A204.1 (cell line): ENCODE measurements at regions not wholly inside any gene's neighbourhood (a gene's known extent, or its start where the extent isn't known, plus 50 kb on each side); places are given as distances from the start of the nearest gene placed in this dataset.
"Not testable (repeated sequence)": the region's sequence is repeated elsewhere in the genome, so short reads cannot be mapped to it uniquely, and the experiment has no call there.

ENCODE experiments used
- FAIRE-seq: peaks from 2 replicates; lab custom pipeline; 2012; peaks lifted over from hg19 to GRCh38; lab: Jason Lieb, UNC

- FAIRE-seq, result no peak
These were observed 158.4 kb downstream of the PTPRU start for GRCh38 chr1:29394521-29395225.

DNA sequence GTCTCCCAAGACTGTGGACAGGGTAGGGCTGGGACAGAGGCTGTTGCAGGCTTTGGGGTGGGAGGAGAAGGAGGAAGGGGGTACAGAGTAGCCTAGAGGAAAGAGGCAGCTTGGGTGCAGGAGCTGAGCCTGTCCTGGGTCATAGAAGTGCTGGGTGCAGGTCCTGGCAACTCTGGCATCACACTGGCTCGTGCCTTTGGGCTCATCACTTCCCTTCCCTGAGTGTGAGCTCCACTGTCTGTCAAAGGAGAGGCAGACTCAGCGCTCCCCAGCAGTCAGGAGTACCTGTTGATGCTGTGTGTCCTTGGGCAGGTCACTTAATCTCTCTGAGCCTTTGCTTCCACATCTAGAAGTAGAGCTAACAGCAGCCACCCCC, 157.1 kb downstream of the PTPRU start:
- no peak for FAIRE-seq

DNA sequence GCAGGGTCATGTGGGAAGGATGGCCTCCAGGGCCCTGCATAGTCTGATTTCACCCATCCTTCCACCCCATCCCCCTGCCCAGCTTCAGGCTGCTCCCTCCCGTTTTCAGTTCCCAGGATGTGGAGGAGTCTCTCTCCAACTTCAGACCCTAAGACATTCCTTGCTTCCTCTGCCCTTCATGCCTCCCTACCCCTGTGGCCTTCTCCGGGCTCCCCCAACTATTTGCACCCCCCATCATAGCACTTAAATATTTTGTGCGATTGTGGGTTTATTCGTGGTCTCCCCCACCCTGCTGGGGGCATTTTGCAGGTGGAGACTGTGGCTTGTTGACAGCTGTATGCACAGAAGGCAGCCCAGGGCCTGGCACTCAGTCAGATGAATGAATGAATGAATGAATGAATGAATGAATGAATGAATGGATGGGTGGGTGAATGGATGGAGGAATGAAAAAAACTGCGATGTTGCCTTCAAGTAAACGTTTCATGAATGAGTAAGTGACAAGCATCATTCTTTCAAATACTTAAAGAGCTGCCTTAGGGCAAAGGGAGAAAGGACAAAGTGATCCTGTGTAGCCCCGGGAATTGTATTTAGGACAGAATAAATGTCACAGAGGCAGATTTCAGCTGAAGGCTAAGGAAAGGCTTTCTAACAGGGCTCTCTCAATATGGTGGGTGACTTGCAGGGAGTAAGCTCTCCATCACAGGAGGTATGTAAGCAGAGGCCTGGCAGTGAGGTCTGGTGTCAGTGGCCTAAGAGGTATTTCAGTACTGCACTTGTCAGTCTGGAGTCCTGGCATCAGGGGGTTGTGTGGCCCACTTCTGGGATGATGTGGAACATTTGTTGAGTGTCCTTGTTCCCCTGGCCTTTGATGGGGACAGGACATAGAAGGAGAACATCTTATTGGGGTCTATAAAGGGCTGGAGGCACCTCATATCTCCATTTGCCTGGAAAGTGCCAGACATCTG, 156.4 kb downstream of the PTPRU start:
- no peak for FAIRE-seq

DNA sequence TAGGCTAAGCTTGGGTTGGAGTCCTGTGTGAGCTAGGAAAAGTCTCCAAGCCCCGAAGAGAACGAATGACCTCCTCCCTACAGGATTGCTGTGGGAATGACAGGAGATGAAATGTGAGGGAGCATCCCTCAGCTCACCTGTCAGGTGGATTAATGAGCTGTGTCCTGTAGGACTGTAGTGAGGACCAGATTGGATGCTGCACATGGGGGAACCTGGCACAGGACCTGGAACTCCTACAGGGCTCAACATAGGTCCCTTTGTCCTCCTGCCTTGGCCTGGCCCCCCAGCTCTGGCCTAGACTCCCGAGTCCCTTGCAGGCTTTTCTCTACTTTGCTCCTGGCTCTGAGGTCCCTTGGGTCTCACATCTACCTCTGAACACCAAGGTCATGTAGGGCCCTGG, 155.7 kb downstream of the PTPRU start:
- no peak for FAIRE-seq

- FAIRE-seq, result no peak
These were observed 155.1 kb downstream of the PTPRU start for GRCh38 chr1:29391362-29391880.

GRCh38 chr1:29390491-29391361, 154.4 kb downstream of the PTPRU start:
- no peak for FAIRE-seq

GRCh38 chr1:29390075-29390474, 153.8 kb downstream of the PTPRU start:
- no peak for FAIRE-seq

DNA sequence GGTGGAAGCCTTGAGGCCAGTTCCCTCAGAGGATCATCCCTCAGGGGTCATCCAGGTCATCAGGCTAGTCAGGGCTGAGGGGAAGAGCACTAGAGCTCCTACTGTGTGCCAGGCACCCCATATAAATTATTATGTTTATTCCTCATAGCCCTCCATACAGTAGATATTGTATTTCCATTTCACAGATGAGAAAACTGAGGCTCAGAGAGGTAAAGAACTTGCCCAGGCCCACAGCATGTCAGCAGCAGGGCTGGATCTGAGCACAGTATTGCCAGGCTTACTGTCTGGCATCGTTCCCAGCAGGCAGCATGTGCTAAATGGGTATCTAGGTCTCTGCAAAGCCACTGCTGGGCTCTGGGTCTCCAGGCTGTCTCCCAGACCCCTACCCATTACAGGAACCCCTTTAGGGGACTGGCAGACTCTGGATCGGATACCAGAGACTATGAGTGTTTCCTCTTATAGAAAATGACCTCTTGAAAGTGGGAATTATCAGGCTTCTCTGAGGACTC, 153.3 kb downstream of the PTPRU start:
- no peak for FAIRE-seq

DNA sequence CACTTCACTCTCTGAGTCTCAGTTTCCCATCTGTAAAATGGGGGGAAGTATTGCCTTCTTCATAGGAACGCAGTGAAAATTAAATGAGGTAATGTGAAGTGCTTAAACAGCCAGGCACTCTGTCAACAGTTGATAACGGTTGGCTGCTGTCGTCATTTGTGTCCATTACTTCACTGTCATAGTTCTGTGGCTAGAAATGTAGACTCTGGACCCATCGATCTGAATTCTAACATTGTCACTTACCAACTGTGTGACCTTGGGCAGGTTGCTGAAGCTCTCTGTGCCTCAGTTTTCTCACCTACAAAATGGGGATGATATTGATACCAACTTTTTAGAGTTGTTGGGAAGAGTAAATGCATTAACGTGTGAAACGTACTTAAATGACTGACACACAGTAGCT, 152.6 kb downstream of the PTPRU start:
- FAIRE-seq, result no peak

DNA sequence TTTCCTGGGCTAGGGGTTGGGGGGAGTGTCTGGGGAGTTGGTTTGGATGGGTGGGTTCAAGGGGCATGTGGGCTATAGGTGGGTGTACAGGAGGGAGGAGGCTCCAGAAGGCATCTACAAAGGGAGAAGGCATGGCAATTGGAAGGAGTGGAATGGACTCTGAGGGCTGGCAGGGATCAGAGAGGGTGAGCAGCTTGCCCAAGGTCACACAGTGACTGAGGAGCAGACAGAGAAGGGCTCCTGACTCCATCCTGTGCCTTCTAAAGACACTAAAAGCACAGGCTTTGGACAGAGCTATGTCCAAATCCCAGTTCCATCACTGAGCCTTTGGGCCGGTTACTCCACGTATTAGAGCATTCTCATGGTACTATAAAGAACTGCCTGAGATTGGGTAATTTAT, 151.8 kb downstream of the PTPRU start:
- no peak for FAIRE-seq

- FAIRE-seq, result no peak
These were observed 150.9 kb downstream of the PTPRU start for GRCh38 chr1:29387210-29387609.

DNA sequence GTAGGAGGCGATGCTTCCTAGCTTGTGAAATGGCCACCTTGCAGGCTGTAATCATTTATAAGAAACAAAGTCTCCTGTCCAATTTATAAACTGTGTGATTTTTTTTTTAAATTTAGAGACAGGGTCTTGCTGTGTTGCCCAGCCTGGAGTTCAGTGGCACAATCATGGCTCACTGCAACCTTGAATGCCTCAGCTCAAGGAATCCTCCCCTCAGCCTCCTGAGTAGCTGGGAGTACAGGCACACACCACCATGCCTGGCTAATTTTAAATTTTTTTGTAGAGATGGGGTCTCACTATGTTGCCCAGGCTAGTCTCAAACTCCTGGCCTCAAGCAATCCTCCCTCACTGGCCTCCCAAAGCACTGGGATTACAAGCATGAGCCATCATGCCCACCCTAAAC, 150.1 kb downstream of the PTPRU start:
- FAIRE-seq, result not testable (repeated sequence)

GRCh38 chr1:29385966-29386365, 149.6 kb downstream of the PTPRU start:
- FAIRE-seq, result no peak

DNA sequence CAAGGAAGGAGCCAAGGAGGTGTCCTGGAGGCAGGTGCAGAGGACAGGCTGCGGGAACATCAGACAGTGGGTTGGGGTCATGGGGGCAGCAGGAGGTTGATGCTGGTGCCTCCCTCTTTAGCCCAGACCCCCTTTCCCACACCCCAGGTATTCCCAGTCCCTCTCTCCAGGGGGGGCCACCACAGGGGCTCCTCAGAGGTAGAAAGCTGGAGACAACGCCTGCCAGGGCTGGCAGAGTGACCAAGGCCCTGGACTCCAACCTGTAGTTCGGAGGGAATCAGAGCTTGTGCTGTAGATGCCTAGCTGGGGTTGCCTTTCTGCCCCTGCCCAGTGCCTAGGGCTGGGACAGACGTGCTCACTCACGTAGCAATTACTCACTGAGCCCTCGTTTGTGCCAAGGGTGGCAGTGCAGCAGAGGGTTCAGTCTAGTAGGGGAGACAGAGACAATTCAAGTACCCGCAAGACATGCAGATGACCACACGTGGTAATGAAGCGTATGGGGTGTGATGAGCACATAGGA, 148.2 kb downstream of the PTPRU start:
- FAIRE-seq, result no peak

GRCh38 chr1:29383746-29384371, 147.5 kb downstream of the PTPRU start:
- FAIRE-seq, result no peak

DNA sequence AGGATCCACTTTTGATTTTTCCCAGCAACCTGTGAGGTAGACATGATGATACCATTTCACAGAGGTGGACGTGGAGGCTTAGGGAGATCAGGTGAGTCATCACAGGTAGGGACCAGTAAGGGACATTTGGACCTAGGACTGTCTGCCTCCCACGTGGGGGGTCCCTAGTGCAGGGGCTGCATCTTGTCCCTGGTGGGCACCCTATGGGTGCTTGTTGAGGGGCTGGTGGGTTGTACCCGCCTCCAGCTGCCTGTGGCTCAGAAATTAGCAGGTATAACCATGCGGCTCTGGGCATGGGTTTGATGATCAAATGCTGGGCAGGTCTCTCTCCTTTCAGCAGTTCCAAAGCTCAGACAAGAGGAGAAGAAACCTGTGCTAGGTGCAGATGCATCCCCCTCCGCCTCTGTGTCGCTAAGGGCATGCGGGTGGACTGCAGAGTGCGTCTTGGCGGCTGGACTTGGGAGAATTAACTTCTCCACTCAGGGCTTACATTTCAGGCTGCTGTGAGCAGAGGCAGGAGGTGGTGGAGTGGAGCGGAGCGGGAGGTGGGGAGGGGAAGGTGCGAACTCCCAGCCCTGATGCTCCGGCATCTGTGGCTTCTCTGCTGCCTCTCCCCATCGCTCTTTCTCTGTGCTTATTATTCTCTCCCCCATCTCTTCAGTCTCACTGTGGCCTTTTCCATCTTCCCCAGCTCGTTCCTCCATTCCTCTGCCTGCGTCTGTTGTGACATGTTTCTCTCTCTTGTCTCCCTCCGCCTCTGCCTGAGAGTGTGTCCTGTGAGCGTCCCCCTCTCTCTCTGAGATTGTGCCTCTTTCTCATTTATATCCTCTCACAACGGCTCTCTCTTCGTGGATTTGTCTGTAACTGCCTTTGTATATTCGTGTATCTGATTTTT, 146.8 kb downstream of the PTPRU start:
- FAIRE-seq, result no peak

- no peak for FAIRE-seq
These were observed 145.1 kb downstream of the PTPRU start for GRCh38 chr1:29381426-29381825.

DNA sequence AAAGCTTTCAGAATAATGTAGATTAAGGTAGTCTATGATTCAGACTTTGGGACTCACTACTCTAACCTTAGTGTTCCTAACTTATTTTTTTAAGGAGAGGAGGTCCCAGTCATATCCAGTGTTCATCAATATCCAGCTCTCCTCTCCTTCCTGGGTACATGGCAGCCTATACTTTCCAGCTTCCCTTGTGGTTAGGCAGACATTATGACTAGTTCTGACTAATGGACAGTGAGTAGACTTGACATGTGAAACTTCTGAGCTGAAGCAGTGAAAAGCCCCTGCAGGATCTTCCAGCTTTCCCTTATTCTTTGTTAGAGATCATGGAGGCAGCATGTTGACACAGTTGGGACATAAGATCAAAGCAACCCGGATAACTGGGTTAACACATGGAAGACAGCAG, 144.2 kb downstream of the PTPRU start:
- no peak for FAIRE-seq

GRCh38 chr1:29379443-29380073, 143.2 kb downstream of the PTPRU start:
- no peak for FAIRE-seq
